ENCODE measurements at regions not wholly inside any gene's neighbourhood (a gene's known extent, or its start where the extent isn't known, plus 50 kb on each side); places are given as distances from the start of the nearest gene placed in this dataset.
"Not testable (repeated sequence)": the region's sequence is repeated elsewhere in the genome, so short reads cannot be mapped to it uniquely, and the experiment has no call there.

DNA sequence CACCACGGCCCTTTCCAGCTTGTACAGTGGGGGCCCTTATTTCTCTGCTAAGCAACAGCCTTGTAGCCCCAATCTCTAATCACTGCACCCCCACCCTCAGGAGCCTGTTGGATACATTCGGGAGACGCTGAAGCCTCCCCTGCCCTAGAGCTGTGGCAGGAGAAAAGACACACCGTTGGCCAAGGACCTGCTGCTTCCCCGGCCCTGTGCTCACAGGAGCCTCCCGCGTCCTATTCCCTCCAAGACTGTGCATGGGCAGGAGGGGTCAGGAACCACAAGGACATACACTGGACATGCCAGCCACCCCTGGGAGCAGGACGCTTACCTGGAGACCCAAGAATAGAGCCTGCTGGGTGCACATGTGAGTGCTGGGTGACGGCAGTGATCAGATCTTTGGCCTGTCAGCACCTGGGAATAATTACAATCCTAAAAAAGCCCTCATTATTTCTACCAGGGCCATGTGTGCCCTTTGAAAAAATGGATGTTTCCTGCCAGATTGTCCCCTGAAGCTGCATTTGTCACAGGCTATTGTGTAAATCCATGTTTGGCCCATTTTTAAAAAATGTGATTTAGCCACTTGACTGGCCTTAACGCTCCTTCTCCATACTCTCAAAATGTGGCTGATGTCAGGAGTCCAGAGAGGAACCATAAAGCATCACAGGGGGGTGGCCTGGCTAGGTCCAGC is 590.6 kb downstream of the MATN1 start:
- DNase-seq: no peak

- not testable (repeated sequence) for DNase-seq
These were observed 592.8 kb downstream of the MATN1 start for GRCh38 chr1:30130566-30130965.

DNA sequence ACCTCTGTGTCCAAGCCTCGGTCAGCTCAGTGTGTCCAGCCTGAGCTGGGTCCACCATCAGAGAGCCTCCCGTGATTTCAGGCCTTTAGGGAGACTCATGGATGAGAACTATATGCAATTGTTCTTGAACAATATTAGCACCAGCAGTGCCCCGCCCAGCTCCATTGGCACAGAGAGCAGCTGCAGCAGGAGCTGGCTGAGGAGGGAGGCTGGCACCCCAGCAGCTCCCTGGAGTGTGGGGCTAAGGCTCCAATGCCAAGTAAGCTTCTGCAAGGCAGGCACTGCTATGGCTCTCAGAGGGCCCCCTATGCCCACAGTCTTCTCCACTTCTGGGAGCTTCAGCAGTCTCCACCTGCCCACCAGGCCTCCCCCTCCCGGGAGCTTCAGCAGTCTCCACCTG is 593.3 kb downstream of the MATN1 start:
- DNase-seq: no peak

DNA sequence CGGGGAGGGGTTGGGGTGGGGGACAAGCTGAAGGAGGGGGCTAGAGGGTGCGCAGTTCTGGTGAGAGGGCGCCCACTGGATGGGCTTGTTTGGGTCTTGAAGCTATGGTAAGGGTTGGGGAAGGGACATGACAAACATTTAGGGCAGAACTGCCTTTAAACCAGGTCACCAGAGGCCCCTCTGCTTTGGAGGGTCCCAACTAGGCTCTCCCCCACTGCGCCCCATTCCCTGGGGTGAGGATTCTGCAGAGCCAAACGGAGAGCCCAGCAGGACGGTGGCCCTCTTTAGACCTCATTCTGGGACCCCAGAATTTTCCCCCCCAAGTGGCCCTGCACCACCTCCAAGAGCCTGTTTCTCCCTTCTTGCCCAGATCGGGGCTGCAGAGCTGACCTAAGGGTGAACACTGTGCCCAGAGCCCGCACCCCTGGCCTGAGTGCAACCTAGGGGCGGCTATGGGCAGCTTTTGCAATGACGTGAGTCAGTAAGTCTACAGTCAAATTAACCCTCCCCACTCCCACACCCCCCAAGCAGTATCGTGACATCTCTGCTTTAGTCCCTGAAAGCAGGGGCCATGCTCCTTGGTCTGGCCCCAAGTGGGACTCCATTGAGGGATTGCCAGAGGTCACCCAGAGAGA is 593.8 kb downstream of the MATN1 start:
- DNase-seq: no peak

- DNase-seq: no peak
These were observed 594.4 kb downstream of the MATN1 start for GRCh38 chr1:30129001-30129408.

GRCh38 chr1:30126848-30127247 is 596.5 kb downstream of the MATN1 start:
- no peak for DNase-seq

- DNase-seq: no peak
These were observed 597.6 kb downstream of the MATN1 start for GRCh38 chr1:30125821-30126170.

DNA sequence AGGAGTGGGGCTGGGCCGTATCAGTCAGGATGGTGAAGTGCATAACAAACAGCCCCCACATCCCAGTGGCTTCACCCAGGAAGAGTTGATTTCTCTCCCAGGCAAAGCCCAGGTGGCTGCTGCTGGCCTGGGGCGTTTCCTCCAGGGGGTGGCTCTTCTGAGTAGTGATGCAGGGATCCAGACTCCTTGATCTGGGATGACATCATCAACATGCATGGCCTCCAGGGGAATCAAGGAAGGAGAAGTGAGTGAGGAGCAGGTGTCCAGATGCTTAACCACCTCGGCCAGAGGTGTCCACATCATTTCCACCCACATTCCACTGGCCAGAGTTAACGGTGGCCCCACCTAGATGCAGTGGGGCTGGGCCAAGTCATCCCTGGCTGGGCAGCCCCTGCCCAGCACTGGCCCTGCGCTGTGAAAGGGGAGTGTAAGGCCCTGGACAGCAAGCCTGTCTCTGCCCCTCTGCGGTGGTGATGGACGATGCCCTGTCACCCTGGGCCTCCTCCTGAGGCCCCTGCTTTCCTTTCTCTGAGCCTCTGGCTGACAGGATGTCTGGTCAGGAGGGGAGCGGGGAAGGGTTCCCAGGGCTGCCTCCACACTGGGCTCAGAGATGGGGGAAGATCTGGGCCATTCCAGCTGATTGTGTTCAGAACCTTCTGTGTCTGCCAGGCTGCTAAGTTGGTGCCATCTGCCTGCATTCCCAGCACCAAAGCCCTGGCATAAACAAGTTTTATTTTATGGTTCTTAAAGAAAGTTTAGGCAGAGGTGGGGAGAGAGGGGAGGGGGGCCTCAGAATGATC is 598.2 kb downstream of the MATN1 start:
- no peak for DNase-seq

DNA sequence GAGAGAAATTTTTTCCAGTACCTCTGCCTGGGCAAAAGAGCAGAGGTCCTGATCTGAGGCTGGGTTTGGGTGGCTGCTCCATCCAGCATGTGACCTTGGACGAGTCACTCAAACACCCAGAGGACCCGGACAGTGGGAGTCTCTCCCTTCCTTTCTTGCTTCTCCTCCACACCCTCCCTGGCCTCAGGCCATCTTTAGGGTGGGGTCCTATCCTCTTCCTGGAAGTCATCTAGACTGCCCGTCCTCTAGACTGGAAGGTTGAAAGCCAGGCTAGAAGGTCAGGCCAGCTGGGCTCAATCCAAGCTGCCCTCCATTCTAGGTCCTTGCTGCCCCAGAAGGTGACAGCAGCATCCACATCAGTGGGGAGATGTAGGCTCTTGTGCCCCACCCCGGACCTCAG is 599.5 kb downstream of the MATN1 start:
- no peak for DNase-seq

DNA sequence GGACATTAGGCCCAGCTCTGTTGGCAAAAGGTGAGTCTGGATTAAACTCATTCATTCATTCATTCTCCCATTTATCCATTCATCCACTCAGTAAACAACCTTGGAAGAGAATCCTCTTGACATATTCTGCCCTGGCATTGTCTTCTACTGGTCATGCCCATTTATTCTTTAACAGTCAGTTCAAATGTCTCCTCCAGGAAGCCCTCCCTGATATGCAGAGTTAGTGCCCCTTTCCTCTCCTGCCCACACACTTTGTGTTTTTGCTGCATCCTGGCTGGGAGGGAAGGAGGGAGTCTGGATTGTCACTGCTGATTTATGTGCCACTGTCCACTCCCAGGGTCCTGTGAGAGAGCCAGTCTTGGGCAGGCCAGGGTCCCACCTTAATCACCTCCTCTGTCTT is 600.3 kb downstream of the MATN1 start:
- DNase-seq: no peak

- DNase-seq: no peak
These were observed 603.0 kb downstream of the MATN1 start for GRCh38 chr1:30120245-30121000.

DNA sequence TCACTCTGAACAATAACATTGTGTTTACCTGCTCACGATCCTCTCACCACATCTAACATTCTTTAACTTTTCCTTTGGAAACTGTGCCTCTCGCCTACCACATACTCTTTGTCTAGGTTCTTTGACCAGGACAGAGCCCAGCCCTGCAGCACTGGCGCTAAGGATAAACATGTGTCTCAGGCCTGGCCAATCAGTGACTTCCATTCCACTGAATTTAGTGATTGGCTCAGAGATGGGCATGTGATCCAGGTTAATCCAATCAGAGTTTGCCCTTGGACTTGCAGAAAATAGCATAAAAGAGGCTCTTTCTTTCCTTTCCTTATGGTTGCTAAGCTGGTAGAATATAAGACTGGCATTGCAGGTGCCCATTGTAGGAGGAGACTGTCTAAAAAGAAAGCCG is 605.7 kb downstream of the MATN1 start:
- no peak for DNase-seq

DNA sequence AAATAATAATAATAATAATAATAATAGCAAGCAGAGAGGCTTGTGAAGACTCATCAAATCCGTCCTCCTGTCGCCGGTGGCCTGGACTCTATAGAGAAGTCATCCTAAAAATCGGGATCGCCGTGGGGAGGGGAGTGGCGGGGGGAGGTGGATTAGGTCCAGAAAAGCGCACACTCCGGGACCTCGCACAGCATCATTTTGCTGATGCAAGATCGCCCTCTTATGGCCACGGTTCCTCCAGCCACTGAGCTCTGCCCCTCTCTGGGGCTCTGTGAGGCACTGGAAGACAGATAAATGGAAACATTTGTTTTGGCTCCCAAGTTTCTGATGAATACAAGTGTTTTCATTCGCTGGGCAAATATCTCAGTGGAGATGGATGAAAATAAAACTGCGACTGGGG is 612.0 kb downstream of the MATN1 start:
- DNase-seq: peak; percentile 14

GRCh38 chr1:30110846-30111245 is 612.5 kb downstream of the MATN1 start:
- DNase-seq: no peak

GRCh38 chr1:30109853-30110252 is 613.5 kb downstream of the MATN1 start:
- no peak for DNase-seq

DNA sequence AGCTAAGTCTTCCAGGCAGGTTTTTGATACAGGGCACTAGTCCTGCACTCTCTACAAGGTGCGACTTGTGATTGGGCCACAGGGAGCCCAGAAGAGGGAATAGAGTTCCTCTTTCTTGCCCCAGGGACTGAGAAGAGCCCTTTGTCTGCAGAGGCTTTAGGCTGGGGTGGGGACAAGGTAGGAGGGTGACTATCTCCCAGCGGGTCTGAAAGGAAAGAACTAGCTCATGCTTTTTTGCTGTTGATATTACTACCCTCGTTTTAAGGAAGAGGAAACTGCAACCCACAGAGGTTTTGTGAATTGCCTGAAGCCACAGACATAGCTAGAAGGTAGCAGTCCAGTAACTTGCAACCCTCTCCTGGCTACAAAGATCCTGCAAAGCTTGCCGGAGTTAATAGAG is 615.2 kb downstream of the MATN1 start:
- DNase-seq: no peak

DNA sequence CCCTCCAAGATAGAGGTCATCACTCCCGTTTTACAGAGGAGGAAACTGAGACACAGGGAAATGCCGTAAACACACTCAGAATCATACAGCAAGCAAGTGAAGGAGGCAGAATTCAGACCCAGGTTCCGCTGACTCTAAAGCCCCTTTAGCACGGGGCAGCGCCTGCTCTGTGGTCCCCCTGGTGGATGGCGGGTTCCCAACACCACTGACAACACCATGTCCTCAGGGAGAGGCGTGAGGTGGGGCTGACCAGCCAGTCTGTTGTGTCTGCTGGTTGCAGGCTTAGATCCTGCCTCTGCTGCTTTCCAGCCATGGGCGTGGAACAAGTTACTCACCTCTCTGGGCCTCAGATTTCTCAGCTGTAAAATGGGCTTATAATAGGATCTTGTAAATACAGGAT is 617.3 kb downstream of the MATN1 start:
- peak; percentile 6 for DNase-seq

DNA sequence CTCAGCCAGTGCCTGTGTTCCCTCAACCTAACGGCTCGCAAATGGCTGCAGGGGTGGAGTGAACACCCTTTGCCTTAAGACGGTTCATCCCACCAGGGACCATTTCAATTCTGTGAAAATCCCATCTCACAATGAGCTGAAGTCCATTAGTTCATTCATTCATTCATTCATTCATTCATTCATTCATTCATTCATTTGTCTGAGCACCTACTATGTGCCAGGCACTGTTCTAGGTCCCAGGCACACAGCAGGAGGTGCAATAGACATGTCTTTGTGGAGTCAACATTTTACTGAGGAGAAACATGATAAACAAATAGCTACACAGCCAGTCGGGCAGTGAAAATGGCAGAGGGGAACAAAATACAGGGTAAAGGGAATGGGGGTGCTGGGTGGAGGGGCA is 618.8 kb downstream of the MATN1 start:
- DNase-seq: no peak

DNA sequence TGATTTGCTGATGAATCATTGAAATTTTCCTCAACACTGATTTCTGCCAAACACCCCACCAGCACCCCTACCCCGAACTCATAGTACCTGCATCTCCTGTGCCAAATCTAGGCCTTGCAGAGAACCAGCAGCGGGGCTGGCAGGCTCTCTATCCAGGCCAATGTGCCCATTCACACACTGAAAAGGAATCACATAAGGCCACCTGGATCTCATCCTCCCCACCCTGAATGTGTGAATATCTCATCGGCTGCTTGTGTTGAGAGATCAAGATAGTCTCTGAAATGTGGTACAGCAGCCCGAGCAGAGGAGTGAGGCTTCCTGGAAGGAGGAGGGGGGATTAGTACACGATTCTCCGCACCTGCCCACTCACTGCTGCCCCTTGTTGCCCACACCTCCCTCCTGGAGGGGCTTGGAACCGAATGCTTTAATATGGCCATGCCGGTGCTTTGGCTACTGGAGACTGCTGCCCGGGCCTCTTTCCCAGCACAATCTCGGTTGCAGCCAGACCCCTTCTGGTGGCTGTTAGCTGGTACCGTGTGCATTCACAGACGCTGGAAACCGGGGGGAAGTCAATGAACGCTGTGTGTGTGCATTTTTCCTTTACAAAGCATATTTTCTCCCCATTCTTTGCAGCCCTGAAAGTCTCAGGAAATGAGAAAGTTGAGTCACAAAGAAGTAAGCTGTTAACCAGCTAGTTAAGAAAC is 619.5 kb downstream of the MATN1 start:
- no peak for DNase-seq

- no peak for DNase-seq
These were observed 620.8 kb downstream of the MATN1 start for GRCh38 chr1:30102605-30103004.

GRCh38 chr1:30101487-30102227 is 621.7 kb downstream of the MATN1 start:
- DNase-seq: no peak

- no peak for DNase-seq
These were observed 622.4 kb downstream of the MATN1 start for GRCh38 chr1:30101016-30101415.
